IPS-15b (cell line): ENCODE measurements at regions not wholly inside any gene's neighbourhood (a gene's known extent, or its start where the extent isn't known, plus 50 kb on each side); places are given as distances from the start of the nearest gene placed in this dataset.

Experiments
- H3K27me3 ChIP-seq: one replicate; pipeline ENCODE4 v1.6.1; 2013; ENCODE audit warnings: low read length; ENCODE audit not compliant: control insufficient read depth, insufficient read depth
- H3K36me3 ChIP-seq: one replicate; pipeline ENCODE4 v1.6.1; 2013; ENCODE audit warnings: low read length; ENCODE audit not compliant: control insufficient read depth, insufficient read depth
- H3K4me1 ChIP-seq: one replicate; pipeline ENCODE4 v1.6.1; 2013; ENCODE audit warnings: mild to moderate bottlenecking, low read length; ENCODE audit not compliant: control insufficient read depth, insufficient read depth
- H3K4me3 ChIP-seq: one replicate; pipeline ENCODE4 v1.5.1; 2013; ENCODE audit warnings: low read depth, low read length
- H3K9ac ChIP-seq: one replicate; pipeline ENCODE4 v1.6.1; 2013; ENCODE audit warnings: low read depth, mild to moderate bottlenecking, low read length
- H3K9me3 ChIP-seq: one replicate; pipeline ENCODE4 v1.6.1; 2013; ENCODE audit warnings: mild to moderate bottlenecking, low read length; ENCODE audit not compliant: control insufficient read depth, insufficient read depth

DNA sequence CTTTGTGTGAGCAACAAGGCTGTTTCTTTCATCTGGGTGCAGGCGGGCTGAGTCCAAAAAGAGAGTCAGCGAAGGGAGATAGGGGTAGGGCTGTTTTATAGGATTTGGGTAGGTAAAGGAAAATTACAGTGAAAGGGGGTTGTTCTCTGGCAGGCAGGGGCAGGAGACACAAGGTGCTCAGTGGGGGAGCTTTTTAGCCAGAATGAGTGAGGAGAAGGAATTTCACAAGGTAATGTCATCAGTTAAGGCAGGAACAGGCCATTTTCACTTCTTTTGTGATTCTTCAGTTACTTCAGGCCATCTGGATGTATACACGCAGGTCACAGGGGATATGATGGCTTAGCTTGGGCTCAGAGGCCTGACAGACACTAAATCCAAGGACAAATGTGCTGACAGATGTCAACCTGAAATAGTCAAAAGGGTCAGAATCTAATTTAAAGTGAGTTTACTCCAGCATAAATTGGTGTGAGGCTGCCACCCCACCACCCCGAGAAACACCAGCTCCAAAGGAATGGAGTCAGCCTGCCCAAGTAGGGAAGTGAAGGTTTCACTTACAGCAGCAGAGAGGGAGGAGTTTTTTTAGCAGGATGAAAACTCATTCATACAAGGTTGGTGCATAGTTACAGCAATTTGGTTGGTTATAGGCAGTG is 560.0 kb upstream of the CDH4 start:
- H3K4me1 ChIP-seq: peaks cover 19% of the 10 kb centered on the region
- no peak overlapping the region for H3K9ac ChIP-seq
- no peaks in the 10 kb centered on the region for H3K9me3 ChIP-seq
- no peak overlapping the region for H3K4me3 ChIP-seq
- H3K36me3 ChIP-seq: no peaks in the 10 kb centered on the region
- no peaks in the 10 kb centered on the region for H3K27me3 ChIP-seq

DNA sequence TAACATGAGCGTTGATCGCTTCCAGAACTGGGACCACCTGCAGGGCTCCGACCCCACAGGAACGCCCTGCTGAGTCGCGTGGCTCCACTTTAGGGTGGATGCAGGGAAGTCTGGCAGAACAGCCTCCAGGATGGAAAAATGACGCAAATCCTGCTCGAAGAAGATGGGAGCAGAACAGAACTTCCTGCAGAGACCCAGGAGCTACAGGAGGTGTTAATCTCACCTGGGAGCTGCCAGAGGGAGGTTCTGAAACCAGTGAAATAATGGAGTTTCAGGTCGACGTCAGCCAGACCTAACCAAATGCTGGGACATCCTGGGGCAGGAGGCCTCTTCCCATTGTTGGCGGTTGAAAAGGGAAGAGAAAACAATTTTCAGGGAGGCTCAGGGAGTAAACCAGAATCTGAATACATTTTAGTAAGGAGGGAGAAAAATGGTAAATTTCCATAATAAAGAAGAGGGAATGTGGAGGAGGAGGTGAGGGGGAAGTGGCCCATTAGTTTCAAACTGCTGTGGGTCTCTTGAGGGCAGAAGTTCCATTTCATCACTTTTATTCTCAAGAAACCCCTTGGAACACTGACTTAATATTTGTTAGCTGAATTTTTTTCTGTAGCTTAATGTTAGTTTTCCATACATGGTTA is 558.4 kb upstream of the CDH4 start:
- no peaks in the 10 kb centered on the region for H3K27me3 ChIP-seq
- no peak overlapping the region for H3K9ac ChIP-seq
- peaks cover 19% of the 10 kb centered on the region for H3K4me1 ChIP-seq
- H3K4me3 ChIP-seq: no peak overlapping the region
- no peaks in the 10 kb centered on the region for H3K36me3 ChIP-seq
- no peaks in the 10 kb centered on the region for H3K9me3 ChIP-seq

DNA sequence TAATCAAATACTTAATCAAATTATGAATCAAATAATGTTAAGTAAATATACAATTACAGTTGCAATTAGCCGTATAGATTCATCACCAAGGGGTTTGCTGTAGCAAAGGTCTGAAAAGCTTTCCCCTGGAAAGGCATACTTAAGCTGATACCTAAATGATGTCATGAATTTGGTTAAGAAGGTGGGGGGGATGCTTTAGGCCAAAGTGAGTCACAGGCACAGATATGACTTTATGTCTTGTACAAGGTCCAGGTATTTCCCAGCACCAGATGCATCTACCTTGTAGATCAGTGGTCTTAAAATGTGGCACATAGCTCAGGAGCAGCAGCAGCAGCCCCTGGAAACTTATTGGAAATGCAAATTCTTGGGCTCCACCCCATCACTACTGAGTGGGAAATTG is 557.3 kb upstream of the CDH4 start:
- no peak overlapping the region for H3K4me3 ChIP-seq
- H3K9me3 ChIP-seq: no peaks in the 10 kb centered on the region
- no peak overlapping the region for H3K9ac ChIP-seq
- peaks cover 19% of the 10 kb centered on the region for H3K4me1 ChIP-seq
- no peaks in the 10 kb centered on the region for H3K36me3 ChIP-seq
- no peaks in the 10 kb centered on the region for H3K27me3 ChIP-seq

DNA sequence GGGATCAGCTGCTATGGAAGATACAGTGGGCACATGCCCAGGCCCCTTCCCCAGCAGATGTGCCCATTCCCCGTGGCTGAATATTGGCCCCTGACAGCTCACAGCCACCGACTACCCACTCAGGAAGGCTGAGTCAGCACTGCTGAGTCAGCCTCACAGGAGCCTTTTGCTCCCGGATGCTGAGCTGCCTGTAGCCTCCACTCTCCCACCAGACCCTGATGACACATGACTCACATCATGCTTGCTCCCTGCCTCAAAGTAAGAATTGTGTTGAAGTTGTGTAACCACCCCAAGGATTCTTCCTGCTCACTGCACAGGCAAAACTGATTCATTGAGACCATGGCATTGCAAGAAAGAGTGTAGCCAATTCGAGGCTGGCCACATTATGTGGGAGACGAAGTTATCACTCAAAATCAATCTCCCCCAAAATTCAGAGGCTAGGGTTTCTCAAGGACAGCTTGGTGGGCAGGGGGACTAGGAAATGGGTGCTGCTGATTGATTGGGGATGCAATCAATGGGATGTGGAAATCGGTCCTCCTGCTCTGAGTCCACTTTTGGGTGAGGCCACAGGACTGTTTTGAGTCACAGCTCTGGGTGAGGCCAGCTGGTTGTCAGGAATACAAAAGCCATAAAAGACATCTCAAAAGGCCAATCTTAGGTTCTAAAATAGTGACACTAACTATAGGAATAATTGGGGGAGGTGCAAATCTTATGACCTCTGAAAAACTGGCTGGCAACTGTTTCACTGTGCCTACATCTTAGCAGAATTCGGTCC is 556.6 kb upstream of the CDH4 start:
- Histone ChIP-seq H3K9me3 (no peaks in the 10 kb centered on the region), H3K27me3 (no peaks in the 10 kb centered on the region), H3K4me1 (peaks cover 19% of the 10 kb centered on the region), H3K36me3 (no peaks in the 10 kb centered on the region), H3K4me3 (no peak overlapping the region), H3K9ac (no peak overlapping the region)

DNA sequence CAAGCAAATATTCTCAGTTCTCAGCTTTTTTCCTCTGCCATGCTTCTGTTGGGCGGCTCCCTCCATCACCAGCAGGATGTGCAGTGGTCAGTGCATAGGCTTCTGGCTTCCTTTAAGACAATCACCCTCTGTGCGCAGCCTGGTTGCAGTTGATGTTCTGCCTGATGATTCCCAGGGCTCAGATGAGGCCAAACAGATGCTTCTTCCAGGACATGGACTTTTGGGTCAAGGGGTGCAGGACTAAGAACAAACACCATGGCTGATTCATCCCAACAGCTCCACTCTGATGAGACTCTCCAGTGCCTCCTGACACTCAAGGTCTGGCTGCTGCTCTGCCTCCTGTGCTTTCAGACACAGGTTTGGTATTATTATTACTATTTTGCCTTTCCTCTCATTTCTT is 554.8 kb upstream of the CDH4 start:
- H3K4me1 ChIP-seq: peaks cover 19% of the 10 kb centered on the region
- H3K4me3 ChIP-seq: no peak overlapping the region
- H3K9ac ChIP-seq: no peak overlapping the region
- H3K27me3 ChIP-seq: no peaks in the 10 kb centered on the region
- H3K9me3 ChIP-seq: no peaks in the 10 kb centered on the region
- H3K36me3 ChIP-seq: no peaks in the 10 kb centered on the region

DNA sequence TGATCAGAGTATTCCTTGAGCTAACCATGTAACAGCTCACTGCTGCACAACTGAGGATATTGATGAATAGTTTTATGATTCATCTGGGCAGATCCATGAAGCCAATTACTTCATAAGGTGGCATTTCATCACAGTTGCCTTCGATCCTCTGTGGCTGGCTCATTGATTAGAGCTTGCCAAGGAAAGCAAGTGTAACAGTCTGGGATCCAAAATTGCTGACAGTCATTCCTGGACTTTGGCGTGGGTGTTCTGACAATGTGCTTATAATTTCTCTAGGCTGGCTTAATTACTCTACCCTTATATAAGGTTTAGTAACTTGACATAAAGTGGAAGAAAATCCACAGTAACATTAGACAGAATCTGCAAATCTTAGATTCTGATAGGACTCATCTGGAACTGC is 551.3 kb upstream of the CDH4 start:
- Histone ChIP-seq H3K4me1 (no peaks in the 10 kb centered on the region), H3K36me3 (no peaks in the 10 kb centered on the region), H3K27me3 (no peaks in the 10 kb centered on the region), H3K4me3 (no peak overlapping the region), H3K9me3 (no peaks in the 10 kb centered on the region), H3K9ac (no peak overlapping the region)

DNA sequence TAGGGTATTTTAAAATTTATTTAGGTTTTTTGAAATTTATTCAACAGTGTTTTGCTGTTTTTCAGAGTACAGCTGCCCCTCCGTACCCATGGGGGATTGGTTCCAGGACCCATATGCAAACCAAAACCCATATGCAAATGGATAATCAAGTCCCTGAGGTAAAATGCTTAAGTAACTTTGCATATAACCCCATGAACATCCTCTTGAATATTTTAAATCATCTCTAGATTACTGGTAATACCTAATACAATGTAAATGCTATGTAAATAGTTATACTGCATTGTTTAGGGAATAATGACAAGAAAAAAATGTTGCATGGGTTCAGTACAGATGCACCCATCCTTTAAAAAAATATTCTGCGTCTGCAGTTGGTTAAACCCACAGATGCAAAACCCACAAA is 547.9 kb upstream of the CDH4 start:
- no peaks in the 10 kb centered on the region for H3K9me3 ChIP-seq
- H3K27me3 ChIP-seq: no peaks in the 10 kb centered on the region
- H3K36me3 ChIP-seq: no peaks in the 10 kb centered on the region
- H3K4me3 ChIP-seq: no peak overlapping the region
- no peaks in the 10 kb centered on the region for H3K4me1 ChIP-seq
- no peak overlapping the region for H3K9ac ChIP-seq

DNA sequence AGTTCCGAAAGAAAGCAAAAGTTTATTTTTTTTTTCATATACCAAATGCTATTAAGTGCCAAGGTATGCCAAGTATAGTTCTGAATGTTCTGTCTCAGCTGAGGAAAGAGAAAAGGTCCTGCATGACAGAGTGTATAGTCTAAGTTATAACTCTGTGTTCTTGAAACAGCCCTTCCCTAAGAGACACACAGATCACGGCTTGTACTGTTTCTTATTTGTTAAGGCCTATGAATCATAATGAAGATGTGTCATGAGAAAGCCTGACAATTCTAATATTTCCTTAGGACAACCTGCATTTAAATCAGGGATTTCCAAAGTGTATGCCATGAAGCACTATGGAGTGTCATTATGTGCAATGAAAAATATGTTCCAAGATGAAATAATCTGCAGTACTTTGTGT is 538.7 kb upstream of the CDH4 start:
- H3K4me1 ChIP-seq: no peaks in the 10 kb centered on the region
- H3K36me3 ChIP-seq: no peaks in the 10 kb centered on the region
- no peak overlapping the region for H3K4me3 ChIP-seq
- H3K9me3 ChIP-seq: no peaks in the 10 kb centered on the region
- H3K9ac ChIP-seq: no peak overlapping the region
- H3K27me3 ChIP-seq: no peaks in the 10 kb centered on the region

DNA sequence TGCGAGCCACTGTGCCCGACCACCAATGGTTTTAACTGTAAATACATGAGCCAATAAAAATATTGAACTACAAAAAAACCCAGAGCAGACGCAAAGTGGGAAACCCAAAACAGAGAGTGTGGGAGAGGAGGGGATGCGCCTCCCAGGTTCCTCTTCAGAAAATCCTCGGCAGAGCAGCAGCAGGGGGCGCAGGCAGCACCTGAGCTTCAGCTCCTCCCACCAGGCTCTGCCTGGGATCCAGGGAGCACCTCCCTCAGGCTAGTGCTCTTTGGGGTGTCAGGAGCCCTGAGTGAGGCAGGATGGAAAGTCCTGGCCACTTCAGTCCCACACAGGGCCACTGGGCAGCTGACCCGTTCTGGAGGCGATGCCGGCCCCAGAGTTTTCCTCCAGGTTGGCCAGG is 536.9 kb upstream of the CDH4 start:
- Histone ChIP-seq H3K27me3 (no peaks in the 10 kb centered on the region), H3K4me3 (no peak overlapping the region), H3K9me3 (no peaks in the 10 kb centered on the region), H3K36me3 (no peaks in the 10 kb centered on the region), H3K9ac (no peak overlapping the region), H3K4me1 (no peaks in the 10 kb centered on the region)

DNA sequence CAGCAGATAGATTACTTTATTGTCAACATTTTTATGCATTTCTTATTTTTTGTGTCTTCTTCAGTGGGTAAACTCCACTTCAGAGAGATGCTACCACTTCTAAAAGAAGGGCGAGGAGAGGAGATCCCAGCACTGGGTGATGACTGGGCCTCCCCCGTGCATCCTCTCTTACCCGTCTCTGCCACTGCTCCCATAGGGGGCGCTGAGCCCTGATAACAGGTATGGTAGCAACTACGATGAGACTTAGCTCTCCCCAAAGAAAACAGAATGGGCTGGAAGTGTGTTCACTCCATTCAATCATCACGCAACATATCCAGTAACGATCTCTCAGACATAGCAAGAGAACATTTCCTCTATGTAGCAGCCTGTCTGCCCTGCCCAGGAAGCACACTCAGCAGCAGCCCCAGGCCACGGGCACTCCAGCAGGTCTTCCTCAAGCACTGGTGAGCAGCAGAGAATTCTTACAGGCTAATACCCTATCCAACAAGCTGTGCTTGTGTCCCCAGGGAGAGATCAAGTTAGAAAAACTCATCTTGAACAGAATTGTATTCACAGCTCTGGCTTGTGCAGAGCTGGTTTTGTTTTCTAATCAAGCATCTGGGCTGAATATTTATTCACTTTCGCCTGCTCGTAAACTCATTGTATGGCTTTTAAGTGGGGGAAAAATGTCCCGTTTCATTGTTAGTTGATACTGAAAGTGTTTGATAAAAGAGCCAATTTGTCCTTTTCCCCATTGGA is 533.1 kb upstream of the CDH4 start:
- no peaks in the 10 kb centered on the region for H3K36me3 ChIP-seq
- no peaks in the 10 kb centered on the region for H3K4me1 ChIP-seq
- no peaks in the 10 kb centered on the region for H3K27me3 ChIP-seq
- H3K9me3 ChIP-seq: no peaks in the 10 kb centered on the region
- H3K4me3 ChIP-seq: no peak overlapping the region
- H3K9ac ChIP-seq: no peak overlapping the region

DNA sequence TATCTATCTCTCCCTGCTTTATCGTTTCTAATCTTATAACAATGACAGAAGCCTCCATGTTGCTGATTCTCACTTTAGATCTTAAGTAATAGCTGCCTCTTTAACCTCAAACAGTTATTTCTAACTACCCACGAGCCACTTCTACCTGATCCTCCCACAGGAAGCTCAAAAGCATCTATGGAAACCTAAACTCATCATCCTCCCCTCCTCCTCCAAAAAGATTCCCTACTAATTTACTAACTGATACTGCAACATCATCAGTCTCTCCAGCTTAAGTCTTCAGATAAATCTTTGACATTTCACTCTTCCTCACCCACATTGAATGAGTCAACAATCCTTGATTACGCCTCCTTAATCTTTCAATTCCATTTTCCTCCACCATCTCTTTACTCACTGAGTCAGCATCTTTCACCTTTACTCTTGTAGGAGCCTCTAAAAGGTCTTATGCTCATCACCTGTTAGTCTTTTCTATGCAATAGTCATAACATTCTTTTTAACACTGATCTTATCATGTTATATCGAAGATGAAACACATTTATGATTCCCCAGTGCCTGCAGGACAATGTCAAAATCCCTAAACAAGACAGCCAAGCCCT is 526.7 kb upstream of the CDH4 start:
- Histone ChIP-seq H3K9ac (no peak overlapping the region), H3K4me1 (peaks cover 22% of the 10 kb centered on the region), H3K9me3 (no peaks in the 10 kb centered on the region), H3K4me3 (no peak overlapping the region), H3K27me3 (no peaks in the 10 kb centered on the region), H3K36me3 (no peaks in the 10 kb centered on the region)
